CD14-positive monocyte (primary cell): ENCODE measurements at regions not wholly inside any gene's neighbourhood (a gene's known extent, or its start where the extent isn't known, plus 50 kb on each side); places are given as distances from the start of the nearest gene placed in this dataset.

Experiments
- DNase-seq, 3 donors: peaks; one replicate each; pipeline ENCODE4 v3.0.0-alpha.2; 2011 to 2022
- H2AFZ ChIP-seq: 2 replicates; pipeline ENCODE4 v1.6.0; 2012; ENCODE audit warnings: mild to moderate bottlenecking, low read depth, low read length, inconsistent platforms; ENCODE audit not compliant: insufficient read depth, poor library complexity, severe bottlenecking
- H3K27ac ChIP-seq, 2 donors: 1 replicate in 1 of 2; 2 replicates in 1 of 2; pipeline ENCODE4 v1.5.1; 2012 to 2013; ENCODE audit warnings: low read length in 2 of 2, control low read depth in 1 of 2, inconsistent platforms in 1 of 2, low read depth in 1 of 2, mild to moderate bottlenecking in 1 of 2
- H3K27me3 ChIP-seq, 2 donors: one replicate each; pipeline versions ENCODE4 v1.6.0 to v1.6.1; 2011 to 2013; ENCODE audit warnings: low read length in 2 of 2; ENCODE audit not compliant: control insufficient read depth in 2 of 2, insufficient read depth in 2 of 2
- H3K36me3 ChIP-seq, 2 donors: replicated peaks in 1 of 2; 1 replicate in 1 of 2; 2 replicates in 1 of 2; pipeline versions ENCODE4 v1.5.1 to v1.6.1; 2012 to 2013; ENCODE audit warnings: low read length in 2 of 2, control low read depth in 1 of 2, inconsistent platforms in 1 of 2, mild to moderate bottlenecking in 1 of 2; ENCODE audit not compliant: insufficient read depth in 2 of 2, control insufficient read depth in 1 of 2
- H3K4me1 ChIP-seq, 2 donors: 1 replicate in 1 of 2; 2 replicates in 1 of 2; pipeline versions ENCODE4 v1.5.1 to v1.6.1; 2012 to 2013; ENCODE audit warnings: low read length in 2 of 2, control low read depth in 1 of 2, inconsistent platforms in 1 of 2, mild to moderate bottlenecking in 1 of 2, moderate library complexity in 1 of 2; ENCODE audit not compliant: insufficient read depth in 2 of 2, control insufficient read depth in 1 of 2
- H3K4me2 ChIP-seq: replicated peaks from 2 replicates; pipeline ENCODE3; 2012; ENCODE audit warnings: low read length, moderate library complexity, mild to moderate bottlenecking; ENCODE audit not compliant: poor library complexity, severe bottlenecking; ENCODE audit errors: extremely low read depth
- H3K4me3 ChIP-seq, 3 experiments: fragments of 200-600 bp in 1 of 3; sonication (generic) in 1 of 3; replicated peaks in 1 of 3; 1 replicate in 2 of 3; 2 replicates in 1 of 3; pipeline ENCODE4 v1.5.1; 2011 to 2013; ENCODE audit warnings: low read length in 3 of 3, mild to moderate bottlenecking in 3 of 3, control low read depth in 2 of 3, low read depth in 2 of 3, inconsistent platforms in 1 of 3, moderate library complexity in 1 of 3
- H3K79me2 ChIP-seq: 2 replicates; pipeline ENCODE4 v1.6.0; 2012; ENCODE audit warnings: mild to moderate bottlenecking, control low read depth, inconsistent platforms, low read length, moderate library complexity; ENCODE audit not compliant: insufficient read depth
- H3K9ac ChIP-seq: 2 replicates; pipeline ENCODE4 v1.6.0; 2017; ENCODE audit warnings: low read length, mild to moderate bottlenecking; ENCODE audit not compliant: insufficient read depth, poor library complexity, severe bottlenecking
- H3K9me3 ChIP-seq, 2 donors: replicated peaks in 1 of 2; 1 replicate in 1 of 2; 2 replicates in 1 of 2; pipeline versions ENCODE4 v1.5.1 to v1.6.1; 2012 to 2013; ENCODE audit warnings: low read length in 2 of 2, control low read depth in 1 of 2; ENCODE audit not compliant: control insufficient read depth in 1 of 2, insufficient read depth in 1 of 2
- H4K20me1 ChIP-seq: 2 replicates; pipeline ENCODE4 v1.6.0; 2012; ENCODE audit warnings: mild to moderate bottlenecking, low read length, control low read depth, moderate library complexity; ENCODE audit not compliant: insufficient read depth
- H3K27ac Mint-ChIP-seq, 7 donors: one replicate each; pipeline ENCODE4 v1.8.0; 2020; ENCODE audit warnings: mild to moderate bottlenecking in 7 of 7, mixed read lengths in 7 of 7, moderate library complexity in 6 of 7, inconsistent platforms in 2 of 7
- H3K27me3 Mint-ChIP-seq, 3 donors: one replicate each; pipeline ENCODE4 v1.8.0; 2021 to 2022; ENCODE audit warnings: low read depth in 3 of 3, mild to moderate bottlenecking in 3 of 3, mixed read lengths in 3 of 3, moderate library complexity in 3 of 3, inconsistent platforms in 1 of 3
- H3K36me3 Mint-ChIP-seq, 2 donors: one replicate each; pipeline ENCODE4 v1.8.0; 2020; ENCODE audit warnings: mixed read lengths in 2 of 2, inconsistent platforms in 1 of 2, mild to moderate bottlenecking in 1 of 2
- H3K4me1 Mint-ChIP-seq: one replicate; pipeline ENCODE4 v1.8.0; 2020; ENCODE audit warnings: mild to moderate bottlenecking, mixed read lengths
- H3K4me3 Mint-ChIP-seq, 2 donors: one replicate each; pipeline ENCODE4 v1.8.0; 2020; ENCODE audit warnings: mild to moderate bottlenecking in 2 of 2, mixed read lengths in 2 of 2, moderate library complexity in 1 of 2
- H3K9me3 Mint-ChIP-seq, 7 donors: one replicate each; pipeline ENCODE4 v1.8.0; 2020 to 2022; ENCODE audit warnings: mixed read lengths in 7 of 7, mild to moderate bottlenecking in 6 of 7, moderate library complexity in 6 of 7, inconsistent platforms in 2 of 7
- CTCF ChIP-seq: fragments of 200-600 bp; IDR thresholded peaks from one replicate; pipeline ENCODE4 v1.8.0; 2022; ENCODE audit warnings: antibody characterized with exemption, mild to moderate bottlenecking
- WGBS: methylation state at CpG from one replicate; pipeline ENCODE4 v1.1.5; 2013; ENCODE audit warnings: missing lambda C conversion rate; ENCODE audit not compliant: insufficient coverage; 5-methylcytosine and 5-hydroxymethylcytosine counted together
- intact Hi-C, 2 donors: fragments of 100-400 bp; cut with micrococcal nuclease; formaldehyde crosslinking; loops; one replicate each; pipeline versions ENCODE4 v1.15.0 to v1.15.1; 2023

GRCh38 chr16:49179714-49180330, 101.8 kb downstream of the CBLN1 start:
- Histone ChIP-seq H2AFZ (no peak overlapping the region), H4K20me1 (no peaks in the 10 kb centered on the region), H3K4me1 (no peaks in the 10 kb centered on the region), H3K36me3 (no peaks in the 10 kb centered on the region), H3K27me3 (peaks cover 0 to 2% of the 10 kb centered on the region in 2 donors), H3K9me3 (no peaks in the 10 kb centered on the region), H3K27ac (no peak overlapping the region), H3K4me3 (no peak overlapping the region), H3K79me2 (no peaks in the 10 kb centered on the region), H3K9ac (no peak overlapping the region), H3K4me2 (no peak overlapping the region)
- Mint-ChIP-seq H3K36me3 (no peaks in the 10 kb centered on the region), H3K27ac (peak overlapping the region in 1 of 7 donors; percentile 54), H3K9me3 (peaks cover 0 to 1% (median 0%) of the 10 kb centered on the region in 7 donors), H3K4me3 (no peak overlapping the region), H3K4me1 (no peaks in the 10 kb centered on the region), H3K27me3 (peaks cover 1 to 9% (median 5%) of the 10 kb centered on the region in 3 donors)
- DNase-seq: no peak
- TF ChIP-seq CTCF: no peak
- 15% methylated on average over 2 of the region's 4 CpGs for WGBS
- intact Hi-C loops: no loop called here

GRCh38 chr16:49168126-49168525, 113.5 kb downstream of the CBLN1 start:
- no peak for DNase-seq
- no peak overlapping the region for H3K27ac ChIP-seq
- no peaks in the 10 kb centered on the region for H3K79me2 ChIP-seq
- Mint-ChIP-seq H3K27ac (no peak overlapping the region), H3K36me3 (no peaks in the 10 kb centered on the region), H3K4me3 (no peak overlapping the region), H3K27me3 (peaks cover 0 to 2% (median 2%) of the 10 kb centered on the region in 3 donors), H3K4me1 (no peaks in the 10 kb centered on the region), H3K9me3 (peaks cover 0 to 2% (median 0%) of the 10 kb centered on the region in 7 donors)
- H4K20me1 ChIP-seq: no peaks in the 10 kb centered on the region
- no peaks in the 10 kb centered on the region for H3K4me1 ChIP-seq
- 82% methylated on average over 1 of the region's 1 CpG for WGBS
- intact Hi-C loops: no loop called here
- H3K4me3 ChIP-seq: no peak overlapping the region
- TF ChIP-seq CTCF: no peak
- H3K4me2 ChIP-seq: no peak overlapping the region
- no peaks in the 10 kb centered on the region for H3K27me3 ChIP-seq
- H2AFZ ChIP-seq: no peak overlapping the region
- no peak overlapping the region for H3K9ac ChIP-seq
- H3K36me3 ChIP-seq: no peaks in the 10 kb centered on the region
- no peaks in the 10 kb centered on the region for H3K9me3 ChIP-seq
